SK-N-SH (cell line): ENCODE measurements at regions not wholly inside any gene's neighbourhood (a gene's known extent, or its start where the extent isn't known, plus 50 kb on each side); places are given as distances from the start of the nearest gene placed in this dataset.

Experiments used
- CTCF ChIA-PET: fragments of 300-600, 350-600 bp; formaldehyde crosslinking; extraction: SDS; loops from one replicate; lab custom pipeline; 2021; lab: Yijun Ruan, JAX
- POLR2A ChIA-PET: fragments of 350-600 bp; sonication (Branson Sonifier 250); formaldehyde crosslinking; extraction: SDS; loops from one replicate; lab custom pipeline; 2020; ENCODE audit warnings: antibody characterized with exemption, inconsistent platforms; lab: Yijun Ruan, JAX
- DNase-seq: peaks from one replicate; pipeline ENCODE4 v3.0.0; 2012
- H2AFZ ChIP-seq: fragments of 200-600 bp; sonication (generic); 2 replicates; pipeline ENCODE4 v1.8.1; 2016; ENCODE audit warnings: antibody characterized with exemption, mild to moderate bottlenecking, low read depth
- H3F3A ChIP-seq: fragments of 200-600 bp; sonication (generic); replicated peaks from 2 replicates; pipeline ENCODE3; 2016; ENCODE audit warnings: antibody characterized with exemption, mild to moderate bottlenecking; ENCODE audit not compliant: insufficient read depth
- H3K27ac ChIP-seq, 2 experiments: fragments of 200-500 bp in 1 of 2; fragments of 200-600 bp in 1 of 2; sonication (Bioruptor generic) in 1 of 2; sonication (generic), shearing (Covaris generic) in 1 of 2; 2 replicates each; pipeline versions ENCODE4 v1.5.1 to v1.6.1; 2014 to 2016; ENCODE audit warnings: low read depth in 2 of 2, inconsistent platforms in 1 of 2, low read length in 1 of 2, mild to moderate bottlenecking in 1 of 2, mixed read lengths in 1 of 2
- H3K27me3 ChIP-seq: fragments of 200-600 bp; sonication (generic), shearing (Covaris generic); 2 replicates; pipeline ENCODE4 v1.6.1; 2016; ENCODE audit warnings: mixed run types; ENCODE audit not compliant: insufficient read depth
- H3K36me3 ChIP-seq, 2 experiments: fragments of 200-500 bp in 1 of 2; fragments of 200-600 bp in 1 of 2; sonication (Bioruptor generic) in 1 of 2; sonication (generic) in 1 of 2; replicated peaks in 1 of 2; 2 replicates each; pipeline versions ENCODE3 to v1.5.1; 2014 to 2016; ENCODE audit warnings: low read length in 1 of 2, mild to moderate bottlenecking in 1 of 2; ENCODE audit not compliant: insufficient read depth in 2 of 2, control insufficient read depth in 1 of 2
- H3K4me1 ChIP-seq, 2 experiments: fragments of 200-500 bp in 1 of 2; fragments of 200-600 bp in 1 of 2; sonication (Bioruptor generic) in 1 of 2; sonication (generic), shearing (Covaris generic) in 1 of 2; 2 replicates each; pipeline versions ENCODE4 v1.5.1 to v1.6.1; 2014 to 2016; ENCODE audit warnings: low read depth in 1 of 2, low read length in 1 of 2, mixed run types in 1 of 2; ENCODE audit not compliant: insufficient read depth in 2 of 2, control insufficient read depth in 1 of 2
- H3K4me2 ChIP-seq: fragments of 200-600 bp; sonication (generic), shearing (Covaris generic); 2 replicates; pipeline ENCODE4 v1.6.1; 2017; ENCODE audit warnings: mixed run types
- H3K4me3 ChIP-seq, 2 experiments: fragments of 200-500 bp in 1 of 2; fragments of 200-600 bp in 1 of 2; sonication (Bioruptor generic) in 1 of 2; sonication (generic), shearing (Covaris generic) in 1 of 2; 2 replicates each; pipeline versions ENCODE4 v1.5.1 to v1.8.1; 2014 to 2016; ENCODE audit warnings: low read depth in 2 of 2, inconsistent platforms in 1 of 2, low read length in 1 of 2, mild to moderate bottlenecking in 1 of 2, mixed read lengths in 1 of 2, moderate library complexity in 1 of 2
- H3K79me2 ChIP-seq: fragments of 200-600 bp; sonication (generic); 2 replicates; pipeline ENCODE4 v1.8.1; 2017; ENCODE audit warnings: mild to moderate bottlenecking; ENCODE audit not compliant: insufficient read depth
- H3K9ac ChIP-seq: fragments of 200-600 bp; sonication (generic); 2 replicates; pipeline ENCODE4 v1.6.1; 2017; ENCODE audit warnings: mixed run types
- H3K9me2 ChIP-seq: fragments of 200-600 bp; sonication (generic); 2 replicates; pipeline ENCODE4 v1.6.1; 2017; ENCODE audit warnings: mixed run types
- H3K9me3 ChIP-seq: fragments of 200-600 bp; sonication (generic); 2 replicates; pipeline ENCODE4 v1.6.1; 2017; ENCODE audit warnings: mixed run types, mild to moderate bottlenecking, moderate library complexity
- H4K20me1 ChIP-seq: fragments of 200-600 bp; sonication (generic); 2 replicates; pipeline ENCODE4 v1.6.1; 2017; ENCODE audit warnings: mild to moderate bottlenecking, mixed run types; ENCODE audit not compliant: insufficient read depth
- CHD2 ChIP-seq: fragments of 150-350 bp; IDR thresholded peaks from 2 replicates; pipeline ENCODE4 v1.6.1; 2018; ENCODE audit warnings: low read length; ENCODE audit not compliant: partially characterized antibody
- CTCF ChIP-seq: fragments of 200-600 bp; sonication (generic); IDR thresholded peaks from 2 replicates; pipeline ENCODE4 v1.6.1; 2017; ENCODE audit warnings: antibody characterized with exemption, mild to moderate bottlenecking, moderate library complexity
- FOSL2 ChIP-seq: IDR thresholded peaks from 2 replicates; pipeline ENCODE4 v1.4.0; 2012; ENCODE audit warnings: low read depth, mild to moderate bottlenecking, moderate library complexity, borderline replicate concordance
- FOXJ3 ChIP-seq: sonication (generic); formaldehyde crosslinking; IDR thresholded peaks from 2 replicates; pipeline ENCODE4 v1.5.1; 2020; ENCODE audit warnings: mild to moderate bottlenecking, missing genetic modification reagents
- FOXM1 ChIP-seq: IDR thresholded peaks from 2 replicates; pipeline ENCODE4 v1.4.0; 2012; ENCODE audit warnings: low read depth, mild to moderate bottlenecking
- GABPA ChIP-seq: IDR thresholded peaks from 2 replicates; pipeline ENCODE4 v1.4.0; 2012; ENCODE audit warnings: low read depth, mild to moderate bottlenecking
- IRF3 ChIP-seq: fragments of 150-350 bp; IDR thresholded peaks from 2 replicates; pipeline ENCODE4 v1.6.1; 2016; ENCODE audit warnings: mild to moderate bottlenecking, low read depth, low read length
- JUND ChIP-seq: IDR thresholded peaks from 2 replicates; pipeline ENCODE4 v1.4.0; 2012
- MXI1 ChIP-seq: IDR thresholded peaks from 2 replicates; pipeline ENCODE4 v1.6.1; 2012; ENCODE audit warnings: mild to moderate bottlenecking, low read depth, low read length, improper control_type of control experiment
- NRF1 ChIP-seq: IDR thresholded peaks from 2 replicates; pipeline ENCODE4 v1.6.1; 2012; ENCODE audit warnings: low read depth, mild to moderate bottlenecking, low read length
- RCOR1 ChIP-seq: fragments of 150-350 bp; IDR thresholded peaks from 2 replicates; pipeline ENCODE4 v1.6.1; 2017; ENCODE audit warnings: antibody characterized with exemption, low read length
- REST ChIP-seq: IDR thresholded peaks from 2 replicates; pipeline ENCODE4 v1.6.1; 2012; ENCODE audit warnings: mild to moderate bottlenecking, low read depth, low read length, moderate library complexity
- RFX5 ChIP-seq: IDR thresholded peaks from 2 replicates; pipeline ENCODE4 v1.6.1; 2012; ENCODE audit warnings: mild to moderate bottlenecking, improper control_type of control experiment, low read length
- TAF1 ChIP-seq: IDR thresholded peaks from 2 replicates; pipeline ENCODE4 v1.6.1; 2012; ENCODE audit warnings: low read depth, mild to moderate bottlenecking, low read length, moderate library complexity, borderline replicate concordance
- TCF12 ChIP-seq: IDR thresholded peaks from 2 replicates; pipeline ENCODE4 v1.4.0; 2012
- ZBTB33 ChIP-seq: IDR thresholded peaks from 2 replicates; pipeline ENCODE4 v1.4.0; 2012; ENCODE audit warnings: low read depth, borderline replicate concordance
- whole genome bisulfite sequencing: methylation state at CpG from one replicate; pipeline ENCODE4 v1.1.6; 2017; ENCODE audit warnings: low lambda C conversion rate; 5-methylcytosine and 5-hydroxymethylcytosine counted together

- no peak for TF ChIP-seq ZBTB33
- no peak for TF ChIP-seq TAF1
- TF ChIP-seq TCF12, result no peak
- no peak for TF ChIP-seq REST
- TF ChIP-seq GABPA, result no peak
- no peak for TF ChIP-seq CHD2
- TF ChIP-seq MXI1, result no peak
These were observed 116.6 kb upstream of the EFEMP1 start (continued) for GRCh38 chr2:56040189-56040588.

GRCh38 chr2:56040834-56041233 is 117.3 kb upstream of the EFEMP1 start:
- POLR2A ChIA-PET, result no interaction called here
- no peaks in the 10 kb centered on the region for H3F3A ChIP-seq
- H3K9me3 ChIP-seq, result no peaks in the 10 kb centered on the region
- H2AFZ ChIP-seq, result no peak overlapping the region
- no peaks in the 10 kb centered on the region for H3K4me1 ChIP-seq
- TF ChIP-seq RCOR1, result no peak
- no peaks in the 10 kb centered on the region for H3K79me2 ChIP-seq
- no peak overlapping the region for H3K4me2 ChIP-seq
- no peaks in the 10 kb centered on the region for H3K9me2 ChIP-seq
- H4K20me1 ChIP-seq, result no peaks in the 10 kb centered on the region
- H3K27me3 ChIP-seq, result no peaks in the 10 kb centered on the region
- H3K27ac ChIP-seq, result no peak overlapping the region
- CTCF ChIA-PET, result no interaction called here
- no peaks in the 10 kb centered on the region for H3K36me3 ChIP-seq
- H3K9ac ChIP-seq, result no peak overlapping the region
- no peak for DNase-seq
- H3K4me3 ChIP-seq, result no peak overlapping the region

- no peaks in the 10 kb centered on the region for H3K79me2 ChIP-seq
- H3K27me3 ChIP-seq, result no peaks in the 10 kb centered on the region
- WGBS, result 29% methylated on average over 3 of the region's 3 CpGs
- ChIA-PET POLR2A (no interaction called here), CTCF (interaction anchor here (0.8 kb wide), 1 partner anchor 35 kb away, joined by 3 read pairs; no protein-coding TSS in a partner anchor)
- no peaks in the 10 kb centered on the region for H3K36me3 ChIP-seq
- no peaks in the 10 kb centered on the region for H3K4me1 ChIP-seq
- no peak overlapping the region for H3K27ac ChIP-seq
- no peak overlapping the region for H3K4me3 ChIP-seq
- no peaks in the 10 kb centered on the region for H3K9me3 ChIP-seq
- H4K20me1 ChIP-seq, result no peaks in the 10 kb centered on the region
- no peak overlapping the region for H3K4me2 ChIP-seq
- DNase-seq, result no peak
- no peak overlapping the region for H3K9ac ChIP-seq
- H3F3A ChIP-seq, result no peaks in the 10 kb centered on the region
- no peaks in the 10 kb centered on the region for H3K9me2 ChIP-seq
- H2AFZ ChIP-seq, result no peak overlapping the region
- TF ChIP-seq FOSL2 (no peak), JUND (no peak), RFX5 (no peak), GABPA (no peak), IRF3 (no peak), FOXM1 (no peak), NRF1 (no peak), CTCF (no peak), RCOR1 (no peak), FOXJ3 (no peak)
These were observed 123.6 kb upstream of the EFEMP1 start for GRCh38 chr2:56047136-56047535.
